Karpas-422 (cell line): ENCODE measurements at regions not wholly inside any gene's neighbourhood (a gene's known extent, or its start where the extent isn't known, plus 50 kb on each side); places are given as distances from the start of the nearest gene placed in this dataset.

Source experiments
- DNase-seq: peaks from one replicate; pipeline ENCODE4 v3.0.0-alpha.2; 2015
- H2AFZ ChIP-seq: fragments of 200-600 bp; sonication (generic); 2 replicates; pipeline ENCODE4 v1.6.1; 2014; ENCODE audit warnings: antibody characterized with exemption, low read length, mixed read lengths
- H3K27ac ChIP-seq: fragments of 200-600 bp; sonication (generic); 2 replicates; pipeline ENCODE4 v1.5.1; 2014; ENCODE audit warnings: mild to moderate bottlenecking, low read length, moderate library complexity
- H3K27me3 ChIP-seq: fragments of 200-600 bp; sonication (generic); 2 replicates; pipeline ENCODE4 v1.6.1; 2014; ENCODE audit warnings: low read length, mixed read lengths
- H3K36me3 ChIP-seq: fragments of 200-600 bp; sonication (generic); 2 replicates; pipeline ENCODE4 v1.6.1; 2014; ENCODE audit warnings: low read length, mixed read lengths; ENCODE audit not compliant: insufficient read depth
- H3K4me1 ChIP-seq: fragments of 200-600 bp; sonication (generic); 2 replicates; pipeline ENCODE4 v1.6.1; 2014; ENCODE audit warnings: mild to moderate bottlenecking, low read length, mixed read lengths
- H3K4me2 ChIP-seq: fragments of 200-600 bp; sonication (generic); 2 replicates; pipeline ENCODE4 v1.6.1; 2014; ENCODE audit warnings: low read length, low read depth, mild to moderate bottlenecking; ENCODE audit not compliant: poor library complexity, severe bottlenecking
- H3K4me3 ChIP-seq: fragments of 200-600 bp; sonication (generic); 2 replicates; pipeline ENCODE4 v1.5.1; 2014; ENCODE audit warnings: mild to moderate bottlenecking, antibody characterized with exemption, low read length, mixed read lengths
- H3K79me2 ChIP-seq: fragments of 200-600 bp; sonication (generic); 2 replicates; pipeline ENCODE4 v1.6.1; 2014; ENCODE audit warnings: mild to moderate bottlenecking, low read length, mixed read lengths
- H3K9ac ChIP-seq: fragments of 200-600 bp; sonication (generic); 2 replicates; pipeline ENCODE4 v1.6.0; 2014; ENCODE audit warnings: low read length
- H3K9me2 ChIP-seq: fragments of 200-600 bp; sonication (generic), shearing (Covaris generic); replicated peaks from 2 replicates; pipeline ENCODE4 v1.6.0; 2014; ENCODE audit warnings: mild to moderate bottlenecking, low read length, moderate library complexity; ENCODE audit not compliant: insufficient read depth
- H3K9me3 ChIP-seq: fragments of 300-700, 200-600 bp; sonication (generic); 2 replicates; pipeline ENCODE4 v1.6.1; 2014; ENCODE audit warnings: low read length, mixed read lengths
- H4K20me1 ChIP-seq: fragments of 200-600 bp; sonication (generic); 2 replicates; pipeline ENCODE4 v1.6.1; 2014; ENCODE audit warnings: mild to moderate bottlenecking, antibody characterized with exemption, low read length, low read depth; ENCODE audit not compliant: insufficient read depth

- Histone ChIP-seq H4K20me1 (no peaks in the 10 kb centered on the region), H2AFZ (no peak overlapping the region), H3K4me3 (no peak overlapping the region), H3K4me2 (no peak overlapping the region), H3K4me1 (no peaks in the 10 kb centered on the region), H3K27me3 (no peaks in the 10 kb centered on the region), H3K36me3 (no peaks in the 10 kb centered on the region), H3K79me2 (no peaks in the 10 kb centered on the region), H3K9me3 (no peaks in the 10 kb centered on the region), H3K27ac (no peak overlapping the region), H3K9me2 (no peaks in the 10 kb centered on the region), H3K9ac (no peak overlapping the region)
- DNase-seq = no peak
Measured at GRCh38 chr5:58133631-58134296, 326.1 kb downstream of the PLK2 start.

GRCh38 chr5:58133216-58133615, 326.7 kb downstream of the PLK2 start:
- H2AFZ ChIP-seq = no peak overlapping the region
- H3K4me3 ChIP-seq = no peak overlapping the region
- no peak overlapping the region for H3K4me2 ChIP-seq
- no peak overlapping the region for H3K27ac ChIP-seq
- H3K4me1 ChIP-seq = no peaks in the 10 kb centered on the region
- H4K20me1 ChIP-seq = no peaks in the 10 kb centered on the region
- DNase-seq = no peak
- H3K79me2 ChIP-seq = no peaks in the 10 kb centered on the region
- no peaks in the 10 kb centered on the region for H3K36me3 ChIP-seq
- H3K9ac ChIP-seq = no peak overlapping the region
- H3K9me2 ChIP-seq = no peaks in the 10 kb centered on the region
- no peaks in the 10 kb centered on the region for H3K9me3 ChIP-seq
- H3K27me3 ChIP-seq = no peaks in the 10 kb centered on the region

GRCh38 chr5:58127255-58128220, 332.3 kb downstream of the PLK2 start:
- no peaks in the 10 kb centered on the region for H3K4me1 ChIP-seq
- no peak overlapping the region for H3K27ac ChIP-seq
- no peak overlapping the region for H3K9ac ChIP-seq
- DNase-seq = no peak
- H3K36me3 ChIP-seq = no peaks in the 10 kb centered on the region
- no peak overlapping the region for H2AFZ ChIP-seq
- H3K4me2 ChIP-seq = no peak overlapping the region
- no peaks in the 10 kb centered on the region for H3K9me3 ChIP-seq
- no peaks in the 10 kb centered on the region for H3K27me3 ChIP-seq
- H3K9me2 ChIP-seq = no peaks in the 10 kb centered on the region
- H4K20me1 ChIP-seq = no peaks in the 10 kb centered on the region
- no peaks in the 10 kb centered on the region for H3K79me2 ChIP-seq
- H3K4me3 ChIP-seq = no peak overlapping the region

GRCh38 chr5:58123501-58123900, 336.4 kb downstream of the PLK2 start:
- Histone ChIP-seq H2AFZ (no peak overlapping the region), H3K9ac (no peak overlapping the region), H3K9me2 (no peaks in the 10 kb centered on the region), H3K4me1 (no peaks in the 10 kb centered on the region), H3K27ac (no peak overlapping the region), H3K79me2 (no peaks in the 10 kb centered on the region), H3K4me3 (no peak overlapping the region), H3K9me3 (no peaks in the 10 kb centered on the region), H3K4me2 (no peak overlapping the region), H3K27me3 (no peaks in the 10 kb centered on the region), H4K20me1 (no peaks in the 10 kb centered on the region), H3K36me3 (no peaks in the 10 kb centered on the region)
- no peak for DNase-seq

- H3K9ac ChIP-seq = no peak overlapping the region
- no peak overlapping the region for H3K4me2 ChIP-seq
- H3K27me3 ChIP-seq = no peaks in the 10 kb centered on the region
- no peaks in the 10 kb centered on the region for H4K20me1 ChIP-seq
- DNase-seq = no peak
- no peaks in the 10 kb centered on the region for H3K36me3 ChIP-seq
- no peaks in the 10 kb centered on the region for H3K4me1 ChIP-seq
- H3K9me3 ChIP-seq = no peaks in the 10 kb centered on the region
- H3K4me3 ChIP-seq = no peak overlapping the region
- no peak overlapping the region for H2AFZ ChIP-seq
- no peak overlapping the region for H3K27ac ChIP-seq
- H3K9me2 ChIP-seq = no peaks in the 10 kb centered on the region
- H3K79me2 ChIP-seq = no peaks in the 10 kb centered on the region
Measured at GRCh38 chr5:58122848-58123392, 337.0 kb downstream of the PLK2 start.

GRCh38 chr5:58122157-58122556, 337.7 kb downstream of the PLK2 start:
- no peak overlapping the region for H3K9ac ChIP-seq

GRCh38 chr5:58121391-58121790, 338.5 kb downstream of the PLK2 start:
- no peak overlapping the region for H2AFZ ChIP-seq
- H3K4me2 ChIP-seq = no peak overlapping the region
- H3K27me3 ChIP-seq = no peaks in the 10 kb centered on the region
- H3K79me2 ChIP-seq = no peaks in the 10 kb centered on the region
- no peak overlapping the region for H3K27ac ChIP-seq
- H3K36me3 ChIP-seq = no peaks in the 10 kb centered on the region
- no peaks in the 10 kb centered on the region for H3K9me3 ChIP-seq
- no peaks in the 10 kb centered on the region for H4K20me1 ChIP-seq
- no peak overlapping the region for H3K4me3 ChIP-seq
- H3K4me1 ChIP-seq = no peaks in the 10 kb centered on the region
- no peaks in the 10 kb centered on the region for H3K9me2 ChIP-seq
- DNase-seq = no peak
- H3K9ac ChIP-seq = no peak overlapping the region

More at GRCh38 chr5:58122157-58122556, 337.7 kb downstream of the PLK2 start:
- H3K27ac ChIP-seq = no peak overlapping the region
- H2AFZ ChIP-seq = no peak overlapping the region
- no peaks in the 10 kb centered on the region for H3K79me2 ChIP-seq
- no peaks in the 10 kb centered on the region for H3K4me1 ChIP-seq
- no peak overlapping the region for H3K4me3 ChIP-seq
- no peak for DNase-seq
- H3K9me2 ChIP-seq = no peaks in the 10 kb centered on the region
- H3K9me3 ChIP-seq = no peaks in the 10 kb centered on the region
- no peaks in the 10 kb centered on the region for H4K20me1 ChIP-seq
- H3K4me2 ChIP-seq = no peak overlapping the region
- no peaks in the 10 kb centered on the region for H3K27me3 ChIP-seq
- H3K36me3 ChIP-seq = no peaks in the 10 kb centered on the region

- H3K4me2 ChIP-seq = no peak overlapping the region
- H3K79me2 ChIP-seq = no peaks in the 10 kb centered on the region
- H3K9me3 ChIP-seq = no peaks in the 10 kb centered on the region
- no peak overlapping the region for H2AFZ ChIP-seq
- H3K4me3 ChIP-seq = no peak overlapping the region
- no peaks in the 10 kb centered on the region for H3K4me1 ChIP-seq
- H3K27ac ChIP-seq = no peak overlapping the region
- H3K9ac ChIP-seq = no peak overlapping the region
- no peaks in the 10 kb centered on the region for H3K27me3 ChIP-seq
- no peaks in the 10 kb centered on the region for H4K20me1 ChIP-seq
- H3K36me3 ChIP-seq = no peaks in the 10 kb centered on the region
- DNase-seq = no peak
- no peaks in the 10 kb centered on the region for H3K9me2 ChIP-seq
Measured at GRCh38 chr5:58117542-58117941, 342.3 kb downstream of the PLK2 start.
